Keratinocyte (primary cell): ENCODE measurements at regions not wholly inside any gene's neighbourhood (a gene's known extent, or its start where the extent isn't known, plus 50 kb on each side); places are given as distances from the start of the nearest gene placed in this dataset.

Source experiments
- EZH2 ChIP-seq: IDR thresholded peaks from one replicate; pipeline ENCODE4 v1.6.1; 2012; ENCODE audit warnings: inconsistent platforms, mild to moderate bottlenecking, low read length, moderate library complexity
- TF ChIP-seq, protein P1 (sequence below), 3 experiments: IDR thresholded peaks in 1 of 3; conservative IDR thresholded peaks in 1 of 3; optimal IDR thresholded peaks in 1 of 3; 2 replicates in 2 of 3; 3 replicates in 1 of 3; pipeline versions ENCODE3 to v1.5.1; 2011; ENCODE audit warnings: low read length in 3 of 3, mild to moderate bottlenecking in 3 of 3, moderate library complexity in 2 of 3, control low read depth in 1 of 3, inconsistent platforms in 1 of 3; ENCODE audit not compliant: insufficient read depth in 2 of 3; ENCODE audit errors: extremely low read depth in 1 of 3

GRCh38 chr3:154942827-154943226, 137.3 kb upstream of the MME start:
- TF ChIP-seq, protein P1, sequence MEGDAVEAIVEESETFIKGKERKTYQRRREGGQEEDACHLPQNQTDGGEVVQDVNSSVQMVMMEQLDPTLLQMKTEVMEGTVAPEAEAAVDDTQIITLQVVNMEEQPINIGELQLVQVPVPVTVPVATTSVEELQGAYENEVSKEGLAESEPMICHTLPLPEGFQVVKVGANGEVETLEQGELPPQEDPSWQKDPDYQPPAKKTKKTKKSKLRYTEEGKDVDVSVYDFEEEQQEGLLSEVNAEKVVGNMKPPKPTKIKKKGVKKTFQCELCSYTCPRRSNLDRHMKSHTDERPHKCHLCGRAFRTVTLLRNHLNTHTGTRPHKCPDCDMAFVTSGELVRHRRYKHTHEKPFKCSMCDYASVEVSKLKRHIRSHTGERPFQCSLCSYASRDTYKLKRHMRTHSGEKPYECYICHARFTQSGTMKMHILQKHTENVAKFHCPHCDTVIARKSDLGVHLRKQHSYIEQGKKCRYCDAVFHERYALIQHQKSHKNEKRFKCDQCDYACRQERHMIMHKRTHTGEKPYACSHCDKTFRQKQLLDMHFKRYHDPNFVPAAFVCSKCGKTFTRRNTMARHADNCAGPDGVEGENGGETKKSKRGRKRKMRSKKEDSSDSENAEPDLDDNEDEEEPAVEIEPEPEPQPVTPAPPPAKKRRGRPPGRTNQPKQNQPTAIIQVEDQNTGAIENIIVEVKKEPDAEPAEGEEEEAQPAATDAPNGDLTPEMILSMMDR (optimal IDR thresholded peaks at IDR 0.05 in 1 of 3, IDR thresholded peaks at IDR 0.05 in 1 of 3, conservative IDR thresholded peaks at IDR 0.05 in 1 of 3; ENCODE audit: extremely low read depth in 1 of 3, insufficient read depth in 2 of 3, low read length in 3 of 3): no peak
- no peak for TF ChIP-seq EZH2
